H1 (cell line): ENCODE measurements at regions not wholly inside any gene's neighbourhood (a gene's known extent, or its start where the extent isn't known, plus 50 kb on each side); places are given as distances from the start of the nearest gene placed in this dataset.

Experiments
- CTCF ChIA-PET: fragments of 300-600 bp; sonication (Branson Sonifier 250); formaldehyde crosslinking; loops from one replicate; lab custom pipeline; 2021; ENCODE audit not compliant: partially characterized antibody; lab: Charles Lee
- POLR2A ChIA-PET: fragments of 300-600 bp; sonication (Branson Sonifier 250); formaldehyde crosslinking; loops from one replicate; lab custom pipeline; 2021; ENCODE audit warnings: inconsistent platforms; ENCODE audit not compliant: partially characterized antibody; lab: Charles Lee
- DNase-seq, 2 experiments: peaks; one replicate each; pipeline versions ENCODE4 v3.0.0 to v3.0.0-alpha.2; 2010 to 2022; ENCODE audit warnings: low spot score in 2 of 2, low read depth in 1 of 2, mixed read lengths in 1 of 2
- FAIRE-seq: peaks from 2 replicates; lab custom pipeline; 2011; peaks lifted over from hg19 to GRCh38; lab: Jason Lieb, UNC
- H2AFZ ChIP-seq: 2 replicates; pipeline ENCODE4 v1.8.1; 2012; ENCODE audit warnings: low read length, inconsistent platforms
- H2AK5ac ChIP-seq: 2 replicates; pipeline ENCODE4 v1.6.1; 2013; ENCODE audit warnings: low read depth, low read length
- H2BK120ac ChIP-seq: replicated peaks from 2 replicates; pipeline ENCODE3; 2013; ENCODE audit warnings: low read depth, low read length, inconsistent platforms
- H2BK12ac ChIP-seq: 2 replicates; pipeline ENCODE4 v1.6.1; 2013; ENCODE audit warnings: low read depth, low read length
- H2BK15ac ChIP-seq: 2 replicates; pipeline ENCODE4 v1.6.1; 2013; ENCODE audit warnings: low read length
- H2BK20ac ChIP-seq: 2 replicates; pipeline ENCODE4 v1.6.1; 2013; ENCODE audit warnings: low read length
- H2BK5ac ChIP-seq: 2 replicates; pipeline ENCODE4 v1.6.1; 2013; ENCODE audit warnings: low read depth, low read length
- H3K14ac ChIP-seq: 2 replicates; pipeline ENCODE4 v1.6.1; 2013; ENCODE audit warnings: inconsistent platforms; ENCODE audit not compliant: insufficient read length
- H3K18ac ChIP-seq: 2 replicates; pipeline ENCODE4 v1.6.1; 2013; ENCODE audit warnings: low read length; ENCODE audit errors: extremely low read depth
- H3K23ac ChIP-seq: 2 replicates; pipeline ENCODE4 v1.6.1; 2013; ENCODE audit warnings: inconsistent platforms; ENCODE audit not compliant: insufficient read length
- H3K23me2 ChIP-seq: 2 replicates; pipeline ENCODE4 v1.6.1; 2013; ENCODE audit warnings: low read depth, low read length
- H3K27ac ChIP-seq: 2 replicates; pipeline ENCODE4 v1.6.1; 2011; ENCODE audit warnings: low read depth, low read length, inconsistent platforms
- H3K27me3 ChIP-seq, 4 experiments: replicated peaks in 1 of 4; 1 replicate in 1 of 4; 2 replicates in 3 of 4; pipeline versions ENCODE4 v1.6.1 to v1.8.1; 2011 to 2013; ENCODE audit warnings: low read length in 3 of 4, mild to moderate bottlenecking in 3 of 4, inconsistent platforms in 2 of 4, mixed read lengths in 2 of 4, moderate library complexity in 1 of 4; ENCODE audit not compliant: control insufficient read depth in 3 of 4, insufficient read depth in 3 of 4; ENCODE audit errors: extremely low read depth in 1 of 4
- H3K36me3 ChIP-seq, 4 experiments: 2 replicates each; pipeline versions ENCODE4 v1.6.1 to v1.8.1; 2011 to 2013; ENCODE audit warnings: mild to moderate bottlenecking in 4 of 4, low read length in 3 of 4, moderate library complexity in 2 of 4, control low read depth in 1 of 4, inconsistent platforms in 1 of 4; ENCODE audit not compliant: insufficient read depth in 4 of 4, control insufficient read depth in 2 of 4
- H3K4ac ChIP-seq: replicated peaks from 2 replicates; pipeline ENCODE3; 2013; ENCODE audit warnings: low read length, low read depth, mixed read lengths, inconsistent platforms; ENCODE audit not compliant: insufficient read length
- H3K4me1 ChIP-seq, 4 experiments: replicated peaks in 1 of 4; 1 replicate in 1 of 4; 2 replicates in 3 of 4; pipeline versions ENCODE4 v1.6.1 to v1.8.1; 2011 to 2013; ENCODE audit warnings: low read length in 3 of 4, inconsistent platforms in 2 of 4, mixed read lengths in 1 of 4; ENCODE audit not compliant: insufficient read depth in 4 of 4, control insufficient read depth in 3 of 4
- H3K4me2 ChIP-seq, 2 experiments: 2 replicates each; pipeline versions ENCODE4 v1.6.1 to v1.8.1; 2011 to 2013; ENCODE audit warnings: low read depth in 2 of 2, low read length in 2 of 2, control low read depth in 1 of 2, inconsistent platforms in 1 of 2, mild to moderate bottlenecking in 1 of 2; ENCODE audit not compliant: insufficient read depth in 1 of 2
- H3K4me3 ChIP-seq, 4 experiments: fragments of 200-600, 300-600 bp in 1 of 4; sonication (generic), shearing (Covaris generic), sonication (Bioruptor Twin) in 1 of 4; 2 replicates each; pipeline versions ENCODE4 v1.5.1 to v1.8.1; 2011 to 2016; ENCODE audit warnings: low read length in 4 of 4, low read depth in 3 of 4, control low read depth in 2 of 4, inconsistent platforms in 2 of 4, mild to moderate bottlenecking in 2 of 4, mixed read lengths in 1 of 4, moderate library complexity in 1 of 4; ENCODE audit not compliant: insufficient read depth in 2 of 4; ENCODE audit errors: extremely low read depth in 1 of 4
- H3K56ac ChIP-seq: replicated peaks from 2 replicates; pipeline ENCODE3; 2013; ENCODE audit warnings: low read depth, mild to moderate bottlenecking, mixed read lengths, low read length, inconsistent platforms; ENCODE audit not compliant: insufficient read length
- H3K79me1 ChIP-seq: 2 replicates; pipeline ENCODE4 v1.6.1; 2013; ENCODE audit warnings: low read depth, low read length, control low read depth
- H3K79me2 ChIP-seq, 2 experiments: 2 replicates each; pipeline versions ENCODE4 v1.6.1 to v1.8.1; 2012 to 2013; ENCODE audit warnings: low read length in 2 of 2, mild to moderate bottlenecking in 2 of 2, inconsistent platforms in 1 of 2; ENCODE audit not compliant: insufficient read depth in 2 of 2, control insufficient read depth in 1 of 2
- H3K9ac ChIP-seq, 4 experiments: replicated peaks in 1 of 4; 1 replicate in 1 of 4; 2 replicates in 3 of 4; pipeline versions ENCODE4 v1.6.1 to v1.8.1; 2011 to 2013; ENCODE audit warnings: low read depth in 3 of 4, low read length in 3 of 4, control low read depth in 2 of 4, mild to moderate bottlenecking in 2 of 4, moderate library complexity in 2 of 4, inconsistent platforms in 1 of 4; ENCODE audit errors: extremely low read depth in 1 of 4
- H3K9me3 ChIP-seq, 2 experiments: 2 replicates each; pipeline versions ENCODE4 v1.6.1 to v1.8.1; 2012 to 2013; ENCODE audit warnings: mild to moderate bottlenecking in 2 of 2, moderate library complexity in 2 of 2, control low read depth in 1 of 2, inconsistent platforms in 1 of 2, low read depth in 1 of 2, low read length in 1 of 2, mixed read lengths in 1 of 2; ENCODE audit not compliant: insufficient read depth in 2 of 2
- H4K20me1 ChIP-seq, 2 experiments: replicated peaks in 1 of 2; 2 replicates each; pipeline versions ENCODE3 to v1.8.1; 2011 to 2013; ENCODE audit warnings: inconsistent platforms in 2 of 2, low read length in 2 of 2, mild to moderate bottlenecking in 1 of 2; ENCODE audit not compliant: insufficient read depth in 2 of 2, control insufficient read depth in 1 of 2
- H4K5ac ChIP-seq: 2 replicates; pipeline ENCODE4 v1.6.1; 2013; ENCODE audit warnings: low read length, low read depth, mixed read lengths, inconsistent platforms; ENCODE audit not compliant: insufficient read length
- H4K8ac ChIP-seq: 2 replicates; pipeline ENCODE4 v1.8.0; 2013; ENCODE audit warnings: mild to moderate bottlenecking, moderate library complexity, low read length, inconsistent platforms; ENCODE audit not compliant: insufficient read depth; ENCODE audit errors: extremely low read depth
- H4K91ac ChIP-seq: replicated peaks from 2 replicates; pipeline ENCODE3; 2013; ENCODE audit warnings: low read length, mixed read lengths, inconsistent platforms; ENCODE audit not compliant: insufficient read length
- EP300 ChIP-seq, 2 experiments: IDR thresholded peaks; 1 replicate in 1 of 2; 2 replicates in 1 of 2; pipeline ENCODE4 v1.6.1; 2011 to 2012; ENCODE audit warnings: low read depth in 2 of 2, low read length in 2 of 2, mild to moderate bottlenecking in 2 of 2, borderline replicate concordance in 1 of 2, inconsistent platforms in 1 of 2, moderate library complexity in 1 of 2
- RAD21 ChIP-seq, 2 experiments: IDR thresholded peaks in 1 of 2; conservative IDR thresholded peaks in 1 of 2; 2 replicates each; pipeline ENCODE4 v1.6.1; 2011; ENCODE audit warnings: low read depth in 2 of 2, low read length in 2 of 2, improper control_type of control experiment in 1 of 2, inconsistent platforms in 1 of 2, mild to moderate bottlenecking in 1 of 2, moderate library complexity in 1 of 2
- WGBS, 2 experiments: shearing (Covaris generic) in 1 of 2; methylation state at CpG; one replicate each; pipeline versions ENCODE4 v1.1.6 to v1.1.7; 2013 to 2015; ENCODE audit warnings: low lambda C conversion rate in 2 of 2, mixed read lengths in 2 of 2, inconsistent platforms in 1 of 2, low coverage in 1 of 2, missing lambda C conversion rate in 1 of 2; ENCODE audit not compliant: insufficient replicate concordance in 2 of 2, insufficient coverage in 1 of 2, insufficient read length in 1 of 2; ENCODE audit errors: extremely low coverage in 1 of 2, missing lambda C conversion rate in 1 of 2; 5-methylcytosine and 5-hydroxymethylcytosine counted together
- TF ChIP-seq, protein P1 (sequence below), 3 experiments: IDR thresholded peaks; 1 replicate in 2 of 3; 2 replicates in 1 of 3; pipeline versions ENCODE4 v1.5.1 to v1.6.1; 2011; ENCODE audit warnings: low read length in 3 of 3, mild to moderate bottlenecking in 3 of 3, inconsistent platforms in 2 of 3, low read depth in 1 of 3, moderate library complexity in 1 of 3; ENCODE audit not compliant: insufficient read depth in 1 of 3; ENCODE audit errors: control extremely low read depth in 1 of 3
- TF ChIP-seq, protein P2 (sequence below): IDR thresholded peaks from 2 replicates; pipeline ENCODE4 v1.6.1; 2012; ENCODE audit warnings: inconsistent platforms

- H3K79me2 ChIP-seq = no peaks in the 10 kb centered on the region
- no peaks in the 10 kb centered on the region for H3K79me1 ChIP-seq
- no peaks in the 10 kb centered on the region for H3K36me3 ChIP-seq
- DNase-seq (no peak), FAIRE-seq (no peak)
- H3K4ac ChIP-seq = no peak overlapping the region
- no peaks in the 10 kb centered on the region for H3K9me3 ChIP-seq
- H2BK120ac ChIP-seq = no peak overlapping the region
- H3K23ac ChIP-seq = no peak overlapping the region
- no peak overlapping the region for H3K4me2 ChIP-seq
- H3K27me3 ChIP-seq = peaks cover 0 to under 1% (median 0%) of the 10 kb centered on the region in 4 experiments; a peak in 1 of 7 replicates
- WGBS, 2 experiments = 87% methylated on average over 31 of the region's 34 CpGs; no CpG with 5 or more reads in 1 of the 2 experiments
- H3K56ac ChIP-seq = no peak overlapping the region
- H2BK15ac ChIP-seq = peak overlapping the region; percentile 66; the same call in 1 of the 2 replicates
- no peak overlapping the region for H4K8ac ChIP-seq
- H4K91ac ChIP-seq = peak overlapping the region; percentile 18
- H3K4me3 ChIP-seq = no peak overlapping the region
- TF ChIP-seq RAD21 (IDR thresholded peaks at IDR 0.05 in 1 of 2, conservative IDR thresholded peaks at IDR 0.05 in 1 of 2; ENCODE audit: low read depth in 2 of 2, low read length in 2 of 2) (peak; percentile 6 to 27; a peak in 1 of 4 replicates), EP300 (IDR thresholded peaks at IDR 0.05; ENCODE audit: borderline replicate concordance in 1 of 2, low read depth in 2 of 2, low read length in 2 of 2) (no peak)
- TF ChIP-seq, protein P1, sequence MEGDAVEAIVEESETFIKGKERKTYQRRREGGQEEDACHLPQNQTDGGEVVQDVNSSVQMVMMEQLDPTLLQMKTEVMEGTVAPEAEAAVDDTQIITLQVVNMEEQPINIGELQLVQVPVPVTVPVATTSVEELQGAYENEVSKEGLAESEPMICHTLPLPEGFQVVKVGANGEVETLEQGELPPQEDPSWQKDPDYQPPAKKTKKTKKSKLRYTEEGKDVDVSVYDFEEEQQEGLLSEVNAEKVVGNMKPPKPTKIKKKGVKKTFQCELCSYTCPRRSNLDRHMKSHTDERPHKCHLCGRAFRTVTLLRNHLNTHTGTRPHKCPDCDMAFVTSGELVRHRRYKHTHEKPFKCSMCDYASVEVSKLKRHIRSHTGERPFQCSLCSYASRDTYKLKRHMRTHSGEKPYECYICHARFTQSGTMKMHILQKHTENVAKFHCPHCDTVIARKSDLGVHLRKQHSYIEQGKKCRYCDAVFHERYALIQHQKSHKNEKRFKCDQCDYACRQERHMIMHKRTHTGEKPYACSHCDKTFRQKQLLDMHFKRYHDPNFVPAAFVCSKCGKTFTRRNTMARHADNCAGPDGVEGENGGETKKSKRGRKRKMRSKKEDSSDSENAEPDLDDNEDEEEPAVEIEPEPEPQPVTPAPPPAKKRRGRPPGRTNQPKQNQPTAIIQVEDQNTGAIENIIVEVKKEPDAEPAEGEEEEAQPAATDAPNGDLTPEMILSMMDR (IDR thresholded peaks at IDR 0.05; ENCODE audit: control extremely low read depth in 1 of 3, insufficient read depth in 1 of 3, low read depth in 1 of 3, low read length in 3 of 3) = peak in 2 of 3 experiments; percentile 29 to 36; a peak in 3 of 4 replicates
- TF ChIP-seq, protein P2, sequence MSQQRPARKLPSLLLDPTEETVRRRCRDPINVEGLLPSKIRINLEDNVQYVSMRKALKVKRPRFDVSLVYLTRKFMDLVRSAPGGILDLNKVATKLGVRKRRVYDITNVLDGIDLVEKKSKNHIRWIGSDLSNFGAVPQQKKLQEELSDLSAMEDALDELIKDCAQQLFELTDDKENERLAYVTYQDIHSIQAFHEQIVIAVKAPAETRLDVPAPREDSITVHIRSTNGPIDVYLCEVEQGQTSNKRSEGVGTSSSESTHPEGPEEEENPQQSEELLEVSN = peak; percentile 46; the same call in 1 of the 2 replicates
- H4K20me1 ChIP-seq = no peaks in the 10 kb centered on the region
- no peak overlapping the region for H3K9ac ChIP-seq
- peak overlapping the region; percentile 69; the same call in 1 of the 2 replicates for H2BK12ac ChIP-seq
- no peaks in the 10 kb centered on the region for H3K23me2 ChIP-seq
- H3K14ac ChIP-seq = no peak overlapping the region
- H2AK5ac ChIP-seq = no peak overlapping the region; the same call in 1 of the 2 replicates
- CTCF ChIA-PET = interaction anchor here (0.7 to 2.1 kb wide), 10 partner anchors 9 to 195 kb away, joined by 3 to 11 read pairs (median 4); no protein-coding TSS in a partner anchor
- H2BK20ac ChIP-seq = 0 out of 2 replicates have a peak overlapping the region, but pooled peaks have one; percentile 52
- H4K5ac ChIP-seq = no peak overlapping the region
- H2BK5ac ChIP-seq = 0 out of 2 replicates have a peak overlapping the region, but pooled peaks have one; percentile 60
- POLR2A ChIA-PET = no interaction called here
- H3K27ac ChIP-seq = no peak overlapping the region; the same call in 1 of the 2 replicates
- peaks cover 0 to 15% (median 6%) of the 10 kb centered on the region in 4 experiments; a peak in 3 of 7 replicates for H3K4me1 ChIP-seq
- peak overlapping the region; percentile 63; the same call in 1 of the 2 replicates for H3K18ac ChIP-seq
- H2AFZ ChIP-seq = no peak overlapping the region; the same call in 1 of the 2 replicates
These were observed 308.5 kb downstream of the BMP7 start for GRCh38 chr20:56957737-56958553.
